GM21367 (cell line): ENCODE measurements at regions not wholly inside any gene's neighbourhood (a gene's known extent, or its start where the extent isn't known, plus 50 kb on each side); places are given as distances from the start of the nearest gene placed in this dataset.

Experiments used
- ATAC-seq: cut with Tn5 transposase; IDR thresholded peaks from one replicate; pipeline ENCODE4 v1.9.1; 2021; ENCODE audit not compliant: unreplicated experiment

- ATAC-seq = peak; percentile 82
These were observed 1040.2 kb upstream of the SORCS1 start for GRCh38 chr10:108204528-108205305.

- no peak for ATAC-seq
These were observed 1039.5 kb upstream of the SORCS1 start for GRCh38 chr10:108203905-108204527.

DNA sequence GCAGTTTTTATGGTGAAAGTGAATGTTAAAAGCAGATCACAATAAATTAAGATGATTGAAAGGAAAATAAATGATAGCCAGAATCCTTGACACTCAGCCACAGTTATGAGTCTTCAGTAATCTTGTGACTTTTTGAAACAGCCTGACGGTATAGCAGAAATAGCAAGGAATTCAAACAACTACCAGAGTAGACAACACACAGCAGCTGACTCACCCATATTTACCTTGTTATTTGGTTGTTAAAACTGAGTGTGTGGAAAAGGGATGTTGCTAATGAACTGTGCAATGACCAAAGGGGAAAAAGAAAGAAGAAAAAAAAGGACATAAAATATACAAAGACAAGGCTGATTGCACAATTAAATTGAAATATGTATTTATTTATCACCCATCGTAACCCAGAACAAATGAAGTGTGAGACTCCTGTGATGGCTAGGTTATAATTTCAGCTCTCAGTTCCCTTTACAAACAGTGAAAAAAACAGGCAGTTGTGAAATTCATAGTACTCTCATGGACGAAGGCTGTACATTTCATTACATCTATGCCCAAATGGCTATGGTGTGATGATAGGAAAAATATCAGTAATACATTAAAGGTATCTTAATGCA is 1023.0 kb upstream of the SORCS1 start:
- ATAC-seq = no peak

- no peak for ATAC-seq
These were observed 1019.6 kb upstream of the SORCS1 start for GRCh38 chr10:108184114-108184513.

DNA sequence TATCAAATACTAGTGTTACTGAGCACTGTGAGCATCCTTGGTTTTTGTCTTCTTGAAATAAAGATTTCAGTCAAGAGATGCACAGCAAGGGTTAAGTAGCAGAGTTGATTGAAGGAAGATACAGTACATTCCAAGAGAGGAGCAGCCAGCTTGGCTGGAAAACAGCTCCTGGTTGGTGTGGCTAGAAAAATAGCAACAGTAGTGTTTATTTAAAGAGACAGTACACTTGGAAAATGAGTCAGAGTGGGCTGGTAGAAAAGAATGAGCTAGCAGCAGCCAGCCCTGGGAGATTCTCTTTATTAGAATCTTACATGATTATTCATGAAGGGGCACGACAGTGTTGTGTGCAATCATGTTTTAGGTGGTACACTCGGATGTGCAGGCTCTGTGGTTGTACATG is 1016.4 kb upstream of the SORCS1 start:
- no peak for ATAC-seq

- no peak for ATAC-seq
These were observed 1005.3 kb upstream of the SORCS1 start for GRCh38 chr10:108169846-108170245.

DNA sequence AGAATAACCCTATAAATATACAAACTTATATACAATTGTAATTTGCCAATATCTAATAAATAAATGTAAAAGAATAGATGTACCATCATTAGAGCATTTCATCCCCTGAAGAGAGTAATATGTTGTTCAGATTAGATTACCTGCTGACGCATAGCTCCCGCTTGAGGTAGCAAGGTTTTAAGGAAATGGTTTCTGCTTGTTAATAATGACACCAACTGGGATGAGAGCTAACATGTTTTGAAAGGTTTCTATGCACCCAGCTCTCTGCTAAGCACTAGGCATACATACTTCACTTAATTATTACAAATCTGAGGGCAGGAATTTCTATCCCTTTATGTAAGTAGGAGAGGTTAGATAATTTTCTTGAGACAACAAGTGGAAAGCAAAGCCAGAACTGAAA is 1003.3 kb upstream of the SORCS1 start:
- ATAC-seq = no peak

- no peak for ATAC-seq
These were observed 1001.9 kb upstream of the SORCS1 start for GRCh38 chr10:108166401-108166800.

DNA sequence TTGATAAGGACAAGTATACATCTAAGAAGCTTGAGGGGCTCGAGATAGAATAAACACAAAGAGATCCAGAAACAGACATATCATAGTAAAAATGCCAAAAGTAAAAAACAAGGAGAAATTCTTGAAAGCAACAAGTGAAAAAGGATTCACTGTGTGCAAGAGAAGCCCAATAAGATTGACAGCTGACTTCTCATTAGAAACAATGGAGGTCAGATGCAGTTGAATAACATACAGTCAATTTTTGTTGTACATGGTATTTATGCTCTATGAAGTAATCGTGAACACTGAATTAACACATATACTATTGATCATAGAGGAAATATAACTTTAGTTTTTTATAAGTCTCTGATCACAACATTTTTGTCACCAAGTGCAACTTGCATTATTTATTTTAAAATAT is 982.8 kb upstream of the SORCS1 start:
- ATAC-seq = no peak

DNA sequence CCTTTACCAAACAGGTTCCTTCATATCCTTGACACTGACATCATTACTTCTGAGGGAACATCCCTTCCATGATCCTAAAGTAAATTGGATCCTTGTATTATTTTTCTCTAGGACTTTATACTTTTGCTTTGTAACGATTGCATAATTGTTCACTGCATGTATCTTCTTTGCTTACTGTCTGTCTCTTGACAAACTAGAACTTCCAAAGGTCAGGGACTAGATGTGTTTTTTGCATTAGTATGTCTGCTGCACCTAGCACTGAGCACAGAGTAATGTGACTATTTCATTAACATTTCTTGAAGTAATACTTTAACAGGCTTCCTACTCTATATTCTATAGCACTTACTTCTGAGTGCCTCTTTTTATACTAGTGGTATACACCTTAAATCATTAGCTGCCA is 976.6 kb upstream of the SORCS1 start:
- no peak for ATAC-seq

- no peak for ATAC-seq
These were observed 967.8 kb upstream of the SORCS1 start for GRCh38 chr10:108132303-108132702.

- no peak for ATAC-seq
These were observed 966.1 kb upstream of the SORCS1 start for GRCh38 chr10:108130575-108130974.

DNA sequence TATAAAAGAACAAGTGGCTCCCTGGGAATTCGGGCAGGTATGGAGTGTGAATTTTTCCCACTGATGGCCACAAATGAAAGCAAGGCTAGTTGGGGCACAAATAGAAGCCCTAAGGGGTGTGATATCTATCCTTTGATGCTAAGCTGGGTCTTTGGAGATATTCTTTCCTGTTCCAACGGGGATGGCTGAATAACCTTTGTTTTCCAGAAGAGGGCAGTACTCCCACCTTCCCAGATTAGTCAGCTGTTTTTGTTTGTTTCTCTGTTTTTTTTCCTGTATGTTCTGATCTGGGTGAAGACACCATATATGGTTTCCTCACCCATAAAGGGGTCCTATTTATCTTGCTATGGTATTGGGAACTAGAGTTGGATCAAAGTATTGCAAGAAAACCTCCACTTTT is 947.7 kb upstream of the SORCS1 start:
- no peak for ATAC-seq

DNA sequence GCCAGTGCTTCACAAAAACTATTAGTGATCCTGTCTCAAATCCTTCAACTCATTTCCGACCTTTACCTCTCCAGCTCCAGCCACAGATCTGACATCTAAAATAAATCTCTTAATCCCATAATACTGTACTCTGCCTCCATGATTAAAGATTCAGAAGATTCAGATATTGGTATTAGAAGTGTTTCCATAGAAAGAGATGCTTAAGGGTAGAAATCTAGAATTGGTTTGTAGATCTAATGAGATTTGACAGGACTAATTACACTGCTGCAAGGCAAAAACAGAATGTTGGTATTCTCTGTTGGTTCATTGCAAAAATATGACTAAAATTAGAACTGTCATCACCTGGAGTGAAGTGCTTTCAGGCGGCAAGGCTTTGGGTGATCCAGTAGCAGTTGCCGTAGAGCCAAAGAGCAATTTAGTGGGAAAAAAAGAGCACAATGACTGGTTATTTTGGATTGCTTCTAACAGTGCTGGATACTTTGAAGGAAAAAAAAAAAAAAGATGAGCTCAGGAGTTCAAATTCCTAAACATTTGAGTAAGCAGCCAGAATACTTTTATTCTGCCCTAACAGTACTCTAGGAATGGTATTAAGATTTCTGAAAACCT is 940.1 kb upstream of the SORCS1 start:
- ATAC-seq = no peak

- no peak for ATAC-seq
These were observed 932.8 kb upstream of the SORCS1 start for GRCh38 chr10:108097258-108097657.

GRCh38 chr10:108095932-108096925 is 931.7 kb upstream of the SORCS1 start:
- no peak for ATAC-seq

GRCh38 chr10:108090476-108091215 is 926.1 kb upstream of the SORCS1 start:
- no peak for ATAC-seq

DNA sequence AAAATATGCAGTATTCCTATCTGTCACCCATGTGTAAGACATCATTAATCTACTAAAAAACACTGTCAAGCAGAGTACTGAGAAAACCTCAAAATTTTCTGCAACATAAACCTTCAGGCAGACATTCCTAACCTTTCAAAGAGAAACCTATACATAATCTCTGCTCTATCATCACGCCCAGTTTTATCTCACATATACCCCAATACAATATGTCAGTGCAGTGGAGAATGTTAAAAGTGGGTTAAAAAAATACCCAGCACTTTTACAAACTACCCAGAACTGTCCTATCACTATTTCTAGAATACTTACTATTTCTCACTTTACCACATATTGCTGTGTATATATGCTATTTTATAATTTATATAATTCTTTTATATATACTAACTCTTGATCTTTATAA is 922.0 kb upstream of the SORCS1 start:
- ATAC-seq = no peak

- ATAC-seq = no peak
These were observed 918.1 kb upstream of the SORCS1 start for GRCh38 chr10:108082596-108082995.

DNA sequence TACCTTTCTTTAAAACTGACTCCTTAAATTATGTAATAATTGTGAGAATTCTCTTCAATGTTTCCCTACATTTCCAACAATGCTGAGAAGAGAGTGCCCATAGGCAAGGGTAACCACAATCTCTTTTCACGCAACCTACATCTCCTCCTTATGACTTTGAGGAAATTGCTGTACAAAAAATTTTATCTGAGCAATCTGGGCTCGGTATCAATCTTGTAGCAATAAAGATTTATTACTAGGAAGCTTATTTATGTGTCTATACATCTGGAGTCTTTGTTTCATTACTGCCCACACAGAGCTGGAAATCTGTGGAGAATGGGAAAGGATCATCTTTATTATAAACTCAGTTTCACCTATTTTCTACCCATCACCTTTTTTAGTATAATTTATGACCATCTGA is 913.8 kb upstream of the SORCS1 start:
- no peak for ATAC-seq
